Pancreas (tissue), 10 donors: ENCODE measurements at regions not wholly inside any gene's neighbourhood (a gene's known extent, or its start where the extent isn't known, plus 50 kb on each side); places are given as distances from the start of the nearest gene placed in this dataset.

Experiments
- ATAC-seq, 4 donors: fragments of 200-7000 bp; cut with Tn5 transposase; one replicate each; pipeline versions ENCODE4 v1.8.0 to v1.9.1; 2020; ENCODE audit warnings: mild to moderate bottlenecking in 4 of 4, moderate library complexity in 4 of 4
- DNase-seq, 6 donors: peaks; one replicate each; pipeline ENCODE4 v3.0.0-alpha.2; 2020
- FAIRE-seq: peaks from 2 replicates; lab custom pipeline; 2012; peaks lifted over from hg19 to GRCh38; lab: Jason Lieb, UNC
- H3K27ac ChIP-seq, 4 donors: fragments of 200-600 bp; sonication (generic); 1 replicate in 3 of 4; 2 replicates in 1 of 4; pipeline versions ENCODE4 v1.5.0 to v1.8.0; 2020
- H3K27me3 ChIP-seq, 4 donors: fragments of 200-600 bp; one replicate each; pipeline ENCODE4 v1.8.0; 2021
- H3K36me3 ChIP-seq, 3 donors: fragments of 200-600 bp; sonication (generic) in 1 of 3; one replicate each; pipeline versions ENCODE4 v1.5.0 to v1.8.0; 2020 to 2021
- H3K4me1 ChIP-seq, 3 donors: fragments of 200-600 bp; one replicate each; pipeline ENCODE4 v1.8.0; 2021
- H3K4me3 ChIP-seq, 4 donors: fragments of 200-600 bp; sonication (generic) in 2 of 4; one replicate each; pipeline versions ENCODE4 v1.5.0 to v1.8.0; 2020 to 2021
- H3K9me3 ChIP-seq, 4 donors: fragments of 200-600 bp; one replicate each; pipeline ENCODE4 v1.8.0; 2021
- CTCF ChIP-seq, 4 donors: fragments of 200-600 bp; sonication (generic) in 3 of 4; IDR thresholded peaks; one replicate each; pipeline versions ENCODE4 v1.5.0 to v1.8.0; 2021; ENCODE audit warnings: antibody characterized with exemption in 4 of 4
- whole genome bisulfite sequencing, 2 donors: extraction: QIAGEN DNeasy Blood & Tissue Kit; methylation state at CpG; one replicate each; pipeline ENCODE4 v1.1.7; 2013; 5-methylcytosine and 5-hydroxymethylcytosine counted together
- intact Hi-C, 3 donors: fragments of 100-400 bp; cut with DNase I; formaldehyde crosslinking; loops; one replicate each; pipeline versions ENCODE4 v1.11.1 to v1.14.2; 2022
- donor health status: healthy with polysubstance abuse.
- donor health status: DM: no; HTN: no; CAD: no; lungs with moderate emphysema.
- donor health status: DM: no; HTN: no; CAD: no.
- donor health status: control.
- donor health status: control.
- donor health status: Bipolar disorder and iron deficiency.
- donor health status: DM: yes; HTN: yes; CAD: no.
- donor health status: DM: no; HTN: no; CAD: no.
- donor health status: DM: no; HTN: no; CAD: no.
- donor health status: DM: yes; HTN: yes; CAD: no.

- Histone ChIP-seq H3K27ac (peak overlapping the region in 1 of 4 donors; percentile 24), H3K4me3 (no peak overlapping the region), H3K4me1 (peaks cover 0 to 4% (median 0%) of the 10 kb centered on the region in 3 donors), H3K9me3 (no peaks in the 10 kb centered on the region), H3K36me3 (no peaks in the 10 kb centered on the region), H3K27me3 (no peaks in the 10 kb centered on the region)
- ATAC-seq, result peak in 1 of 4 donors; percentile 45
- TF ChIP-seq CTCF (IDR thresholded peaks at IDR 0.05), result no peak
- DNase-seq, result no peak
- intact Hi-C loops, result no loop called here
- 37% methylated on average over 2 of the region's 2 CpGs for WGBS, 2 donors
- no peak for FAIRE-seq
Observed at GRCh38 chr1:213658457-213658856, 329.3 kb upstream of the PROX1 start.

DNA sequence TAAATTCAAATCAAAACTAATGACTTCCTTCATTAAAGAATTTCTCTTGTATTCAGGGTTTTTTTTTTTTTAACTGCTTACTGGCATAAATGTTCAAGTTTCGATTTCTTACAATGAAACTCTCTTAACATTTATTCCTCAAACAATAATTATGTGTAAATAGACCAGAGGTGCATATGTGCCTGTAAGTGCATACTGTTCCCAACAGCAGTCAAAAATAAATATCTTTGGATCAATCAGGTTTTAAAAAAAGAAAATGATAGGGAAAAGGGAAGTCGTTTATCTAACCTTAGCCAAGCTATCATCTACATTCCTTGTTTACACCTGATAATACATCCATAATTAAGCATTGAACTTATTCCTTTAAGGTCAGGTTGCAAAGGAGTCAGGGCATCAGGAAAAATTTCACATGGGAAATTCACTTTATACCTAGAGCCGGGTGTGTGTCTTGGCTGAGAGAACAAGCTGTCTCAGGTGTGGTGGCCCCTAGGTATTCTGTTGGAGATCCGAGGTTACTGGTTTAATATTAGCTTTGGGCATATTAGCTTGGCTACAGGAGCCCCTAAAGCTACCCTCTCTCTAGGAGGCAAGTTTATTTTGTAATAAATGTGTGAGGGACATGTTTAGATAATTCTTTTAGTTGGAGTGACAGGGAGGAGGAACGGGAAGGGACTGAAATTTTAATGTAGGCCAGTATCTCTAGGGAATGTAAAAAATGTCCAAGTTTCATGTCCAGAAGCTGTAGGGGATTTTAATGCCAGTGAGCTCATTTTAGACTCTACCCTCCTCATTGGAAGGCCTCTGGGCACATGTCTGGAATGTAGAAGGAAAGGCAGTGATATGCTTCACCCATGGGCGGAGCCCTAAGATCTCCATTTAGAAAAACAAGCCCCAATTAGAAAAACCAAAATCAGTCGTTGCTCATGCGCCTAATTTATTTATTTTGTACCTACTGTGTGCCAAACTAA lies 327.9 kb upstream of the PROX1 start:
- FAIRE-seq, result no peak
- Histone ChIP-seq H3K27ac (peak overlapping the region in 1 of 4 donors; percentile 22), H3K27me3 (no peaks in the 10 kb centered on the region), H3K9me3 (no peaks in the 10 kb centered on the region), H3K4me3 (no peak overlapping the region), H3K36me3 (no peaks in the 10 kb centered on the region), H3K4me1 (peaks cover 0 to 4% (median 0%) of the 10 kb centered on the region in 3 donors)
- intact Hi-C loops, result no loop called here
- no peak for TF ChIP-seq CTCF (IDR thresholded peaks at IDR 0.05)
- ATAC-seq, result peak in 3 of 4 donors; percentile 25 to 73 (median 66)
- no peak for DNase-seq
- WGBS, 2 donors, result 43 to 53% methylated on average over 8 of the region's 8 CpGs

DNA sequence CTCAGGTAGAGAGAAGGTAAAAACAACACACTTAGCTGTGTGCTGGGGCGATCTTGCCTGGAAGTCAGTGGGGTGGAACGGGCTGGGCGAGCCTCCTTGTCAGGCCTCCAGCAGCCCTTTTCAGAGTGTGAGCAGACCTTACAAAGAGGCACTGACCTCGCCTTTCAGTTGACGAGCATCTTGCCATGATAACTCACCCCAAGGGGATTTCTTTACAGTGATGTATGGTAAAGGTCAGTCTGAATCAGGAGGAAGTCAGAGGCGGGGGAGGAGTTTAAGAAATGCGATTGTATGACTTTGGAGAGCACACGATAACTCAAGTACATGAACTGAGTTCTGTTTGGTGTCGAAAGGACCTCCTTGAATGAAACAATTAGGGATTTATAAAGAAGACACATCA lies 326.5 kb upstream of the PROX1 start:
- TF ChIP-seq CTCF (IDR thresholded peaks at IDR 0.05), result no peak
- 88% methylated on average over 9 of the region's 9 CpGs for WGBS, 2 donors
- Histone ChIP-seq H3K4me3 (no peak overlapping the region), H3K27ac (no peak overlapping the region), H3K4me1 (peaks cover 0 to 4% (median 0%) of the 10 kb centered on the region in 3 donors), H3K36me3 (no peaks in the 10 kb centered on the region), H3K27me3 (no peaks in the 10 kb centered on the region), H3K9me3 (no peaks in the 10 kb centered on the region)
- ATAC-seq (no peak), FAIRE-seq (no peak), DNase-seq (no peak)
- intact Hi-C loops, result no loop called here

GRCh38 chr1:213666113-213666512 lies 321.7 kb upstream of the PROX1 start:
- no peak for FAIRE-seq
- intact Hi-C loops, result no loop called here
- Histone ChIP-seq H3K9me3 (no peaks in the 10 kb centered on the region), H3K27me3 (no peaks in the 10 kb centered on the region), H3K27ac (no peak overlapping the region), H3K36me3 (no peaks in the 10 kb centered on the region), H3K4me1 (no peaks in the 10 kb centered on the region), H3K4me3 (no peak overlapping the region)
- ATAC-seq, result no peak
- TF ChIP-seq CTCF (IDR thresholded peaks at IDR 0.05), result no peak
- 74 to 85% methylated on average over 2 of the region's 2 CpGs for WGBS, 2 donors
- no peak for DNase-seq

GRCh38 chr1:213666922-213667321 lies 320.9 kb upstream of the PROX1 start:
- no peak for TF ChIP-seq CTCF (IDR thresholded peaks at IDR 0.05)
- intact Hi-C loops, result no loop called here
- no peak for FAIRE-seq
- ATAC-seq, result no peak
- H3K4me1 ChIP-seq, result no peaks in the 10 kb centered on the region
- WGBS, 2 donors, result 83 to 88% methylated on average over 3 of the region's 3 CpGs
- H3K27me3 ChIP-seq, result no peaks in the 10 kb centered on the region
- H3K36me3 ChIP-seq, result no peaks in the 10 kb centered on the region
- DNase-seq, result no peak
- no peaks in the 10 kb centered on the region for H3K9me3 ChIP-seq
- no peak overlapping the region for H3K27ac ChIP-seq
- no peak overlapping the region for H3K4me3 ChIP-seq
